ENCODE measurements at regions not wholly inside any gene's neighbourhood (a gene's known extent, or its start where the extent isn't known, plus 50 kb on each side); places are given as distances from the start of the nearest gene placed in this dataset.

- TF ChIP-seq CTCF (IDR thresholded peaks at IDR 0.05): no peak
- no peak for TF ChIP-seq ZFX (IDR thresholded peaks at IDR 0.05; ENCODE audit: borderline replicate concordance)
These were observed 380.5 kb upstream of the IGFBP7 start for GRCh38 chr4:57490520-57491255.

All from 22Rv1 (cell line).